Naive thymus-derived CD8-positive, alpha-beta T cell (primary cell): ENCODE measurements at regions not wholly inside any gene's neighbourhood (a gene's known extent, or its start where the extent isn't known, plus 50 kb on each side); places are given as distances from the start of the nearest gene placed in this dataset.
"Not testable (repeated sequence)": the region's sequence is repeated elsewhere in the genome, so short reads cannot be mapped to it uniquely, and the experiment has no call there.

ENCODE experiments used
- ATAC-seq, 2 donors: fragments of 150-1000 bp; cut with Tn5 transposase in 1 of 2; sonication (Bioruptor Pico), chemical (Tn5 transposase) in 1 of 2; 1 replicate in 1 of 2; 2 replicates in 1 of 2; pipeline ENCODE4 v1.10.0; 2021; ENCODE audit warnings: mild to moderate bottlenecking in 2 of 2, moderate library complexity in 2 of 2
- POLR2A ChIA-PET: fragments of 350-600 bp; sonication (Branson Sonifier 250); formaldehyde crosslinking; loops from one replicate; lab custom pipeline; 2021; ENCODE audit warnings: antibody characterized with exemption; lab: Charles Lee
- DNase-seq, 10 donors: peaks; one replicate each; pipeline versions ENCODE4 v3.0.0 to v3.0.0-alpha.2; 2020 to 2022
- H3K27ac Mint-ChIP-seq, 10 donors: one replicate each; pipeline ENCODE4 v1.8.0; 2020 to 2022; ENCODE audit warnings: mild to moderate bottlenecking in 10 of 10, mixed read lengths in 10 of 10, moderate library complexity in 4 of 10, inconsistent platforms in 1 of 10
- H3K27me3 Mint-ChIP-seq, 5 donors: one replicate each; pipeline ENCODE4 v1.8.0; 2021 to 2022; ENCODE audit warnings: mixed read lengths in 5 of 5
- H3K36me3 Mint-ChIP-seq, 3 donors: one replicate each; pipeline ENCODE4 v1.8.0; 2020 to 2022; ENCODE audit warnings: mixed read lengths in 3 of 3, mild to moderate bottlenecking in 2 of 3, inconsistent platforms in 1 of 3
- H3K4me1 Mint-ChIP-seq, 4 donors: one replicate each; pipeline ENCODE4 v1.8.0; 2021 to 2022; ENCODE audit warnings: mixed read lengths in 4 of 4
- H3K4me3 Mint-ChIP-seq, 10 donors: one replicate each; pipeline ENCODE4 v1.8.0; 2020 to 2022; ENCODE audit warnings: mild to moderate bottlenecking in 10 of 10, mixed read lengths in 10 of 10, moderate library complexity in 6 of 10, inconsistent platforms in 1 of 10
- H3K9me3 Mint-ChIP-seq, 9 donors: one replicate each; pipeline ENCODE4 v1.8.0; 2020 to 2022; ENCODE audit warnings: mixed read lengths in 9 of 9, mild to moderate bottlenecking in 3 of 9, inconsistent platforms in 1 of 9, moderate library complexity in 1 of 9

DNA sequence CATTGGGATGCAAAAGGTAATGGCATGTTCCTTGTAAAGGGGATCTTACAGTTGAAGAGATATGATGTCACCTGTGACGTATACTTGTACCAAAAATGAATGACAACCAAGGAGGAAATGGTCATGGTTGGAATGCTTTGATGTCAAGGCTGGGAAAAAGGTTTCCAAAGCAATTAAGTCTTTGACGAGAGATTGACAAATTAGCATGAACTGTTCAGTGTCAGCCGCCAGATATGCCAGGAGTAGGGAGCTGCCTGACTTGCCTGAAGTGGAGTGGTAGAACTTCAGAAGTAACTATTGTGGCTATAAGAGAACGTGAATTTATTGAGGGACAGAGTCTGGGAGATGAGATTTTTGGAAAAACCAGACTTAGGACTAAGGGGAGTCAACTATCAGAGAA, 88.1 kb downstream of the SEPTIN7 start:
- Mint-ChIP-seq H3K36me3 (peaks cover 13 to 67% (median 35%) of the 10 kb centered on the region in 3 donors), H3K4me3 (no peak overlapping the region), H3K27ac (peak overlapping the region in 4 of 10 donors; percentile 2 to 61 (median 21)), H3K27me3 (no peaks in the 10 kb centered on the region), H3K4me1 (peaks cover 15 to 25% (median 19%) of the 10 kb centered on the region in 4 donors), H3K9me3 (no peaks in the 10 kb centered on the region)
- POLR2A ChIA-PET: no interaction called here
- ATAC-seq (no peak), DNase-seq (no peak)

DNA sequence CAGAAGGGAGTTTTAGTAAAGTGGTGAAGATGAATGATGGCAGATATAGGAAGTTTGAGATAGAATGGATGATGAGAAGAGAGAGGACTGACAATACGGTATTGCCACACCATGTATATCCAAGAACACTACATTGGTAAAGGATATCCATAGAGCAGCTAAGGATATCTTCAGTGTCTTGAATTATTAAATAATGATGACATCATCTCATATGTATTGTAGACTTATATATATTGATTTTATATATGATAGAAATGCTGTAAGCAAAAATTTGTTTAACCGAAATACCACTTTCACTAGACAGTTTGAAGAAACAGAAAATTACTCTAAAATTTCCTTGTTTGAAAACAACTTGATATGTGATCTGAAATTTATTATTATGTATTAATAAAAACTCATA, 89.0 kb downstream of the SEPTIN7 start:
- ATAC-seq: no peak
- POLR2A ChIA-PET: interaction anchor here (1.8 kb wide), 1 partner anchor 161 kb away, joined by 4 read pairs; no protein-coding TSS in a partner anchor
- Mint-ChIP-seq H3K36me3 (peaks cover 13 to 64% (median 34%) of the 10 kb centered on the region in 3 donors), H3K4me3 (no peak overlapping the region), H3K4me1 (peaks cover 18 to 27% (median 19%) of the 10 kb centered on the region in 4 donors), H3K27ac (peak overlapping the region in 2 of 10 donors; percentile 29), H3K9me3 (no peaks in the 10 kb centered on the region), H3K27me3 (no peaks in the 10 kb centered on the region)
- DNase-seq: no peak

DNA sequence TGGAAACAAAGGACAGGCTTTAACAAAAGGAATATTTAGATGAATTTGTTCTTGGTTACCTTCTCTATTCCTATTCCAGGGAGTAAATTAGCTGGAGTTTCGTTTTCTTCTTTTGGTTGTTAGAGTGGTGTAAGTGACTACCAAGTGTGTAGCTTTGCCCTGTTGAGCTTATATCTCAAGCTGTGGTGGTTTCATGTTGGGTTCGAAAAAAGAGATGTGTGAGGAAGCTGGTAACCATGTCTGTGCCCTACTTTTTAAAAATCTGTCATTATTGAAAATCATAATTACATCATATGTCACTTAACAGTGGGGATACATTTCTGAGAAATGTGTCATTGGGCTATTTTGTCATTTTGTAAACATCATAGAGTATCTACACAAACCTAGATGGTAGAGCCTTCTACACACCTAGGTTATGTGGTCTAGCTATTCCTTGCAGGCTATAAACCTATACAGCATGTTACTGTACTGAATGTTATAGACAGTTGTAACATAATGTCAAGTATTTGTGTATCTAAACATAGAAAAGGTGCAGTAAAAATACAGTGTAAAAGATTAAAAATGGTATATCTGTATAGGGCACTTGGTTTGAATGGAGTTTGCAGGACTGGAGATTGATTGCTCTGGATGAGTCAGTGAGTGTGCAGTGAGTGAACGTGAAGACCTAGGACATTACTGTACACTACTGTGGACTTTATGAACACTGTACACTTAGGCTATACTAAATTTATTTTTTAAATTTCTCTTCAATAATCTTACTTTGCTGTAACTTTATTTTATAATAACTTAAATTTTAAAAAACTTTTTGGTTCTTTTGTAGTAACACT, 90.4 kb downstream of the SEPTIN7 start:
- DNase-seq: no peak
- Mint-ChIP-seq H3K36me3 (peaks cover 13 to 60% (median 30%) of the 10 kb centered on the region in 3 donors), H3K27ac (peak overlapping the region in 8 of 10 donors; percentile 7 to 70 (median 52)), H3K4me3 (no peak overlapping the region), H3K9me3 (no peaks in the 10 kb centered on the region), H3K4me1 (peaks cover 14 to 25% (median 19%) of the 10 kb centered on the region in 4 donors), H3K27me3 (no peaks in the 10 kb centered on the region)
- POLR2A ChIA-PET: interaction anchor here (1.8 to 2.6 kb wide), 2 partner anchors 90 to 162 kb away, joined by 4 to 7 read pairs; partner anchors contain the start of gene SEPTIN7
- no peak for ATAC-seq

DNA sequence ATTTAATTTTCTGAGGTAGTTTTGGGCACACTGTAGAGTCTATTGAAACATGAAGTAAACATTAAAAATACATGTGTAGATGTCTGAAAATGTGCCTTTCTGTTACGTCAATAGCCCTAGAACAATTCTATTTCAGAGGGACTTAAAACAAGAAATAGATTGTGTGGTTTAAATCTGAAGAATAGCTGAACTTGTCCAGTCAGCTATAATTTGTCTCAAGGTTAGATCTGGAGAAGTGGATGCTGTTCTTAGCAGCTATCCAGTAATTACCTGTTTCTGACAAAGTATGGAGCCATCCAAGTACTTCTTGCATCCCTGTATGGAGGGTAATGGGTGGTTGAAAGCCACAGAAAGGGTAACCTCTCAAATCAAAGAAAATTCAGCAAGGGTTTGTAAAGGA, 92.8 kb downstream of the SEPTIN7 start:
- Mint-ChIP-seq H3K4me3 (no peak overlapping the region), H3K9me3 (no peaks in the 10 kb centered on the region), H3K27me3 (no peaks in the 10 kb centered on the region), H3K27ac (peak overlapping the region in 5 of 10 donors; percentile 10 to 62 (median 44)), H3K36me3 (peaks cover 9 to 53% (median 26%) of the 10 kb centered on the region in 3 donors), H3K4me1 (peaks cover 14 to 27% (median 19%) of the 10 kb centered on the region in 4 donors)
- ATAC-seq: no peak
- DNase-seq: no peak
- POLR2A ChIA-PET: interaction anchor here (0.5 to 2.6 kb wide), 2 partner anchors 92 to 168 kb away, joined by 3 to 7 read pairs; partner anchors contain the start of gene SEPTIN7

DNA sequence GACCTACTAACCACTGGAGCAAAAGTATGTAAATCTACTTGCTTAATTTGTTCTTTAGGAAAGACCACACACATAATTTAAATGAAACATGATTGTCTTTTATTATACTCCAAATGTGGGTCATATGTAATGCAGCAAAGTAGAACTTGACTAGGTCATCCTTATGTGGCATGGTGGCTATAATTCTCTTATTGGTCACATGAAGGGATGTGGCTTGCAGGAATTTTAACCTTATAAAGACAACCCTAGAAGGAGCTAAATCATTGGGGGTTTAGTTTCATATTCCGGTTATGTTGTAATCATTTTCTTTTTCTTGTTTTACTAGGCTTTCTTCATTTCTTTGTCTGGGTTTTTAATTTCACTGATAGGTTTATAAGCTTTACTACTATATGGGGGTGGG, 93.9 kb downstream of the SEPTIN7 start:
- no peak for DNase-seq
- Mint-ChIP-seq H3K27ac (peak overlapping the region in 6 of 10 donors; percentile 6 to 79 (median 22)), H3K4me3 (no peak overlapping the region), H3K36me3 (peaks cover 5 to 50% (median 16%) of the 10 kb centered on the region in 3 donors), H3K27me3 (no peaks in the 10 kb centered on the region), H3K9me3 (no peaks in the 10 kb centered on the region), H3K4me1 (peaks cover 8 to 19% (median 14%) of the 10 kb centered on the region in 4 donors)
- POLR2A ChIA-PET: no interaction called here
- ATAC-seq: no peak

DNA sequence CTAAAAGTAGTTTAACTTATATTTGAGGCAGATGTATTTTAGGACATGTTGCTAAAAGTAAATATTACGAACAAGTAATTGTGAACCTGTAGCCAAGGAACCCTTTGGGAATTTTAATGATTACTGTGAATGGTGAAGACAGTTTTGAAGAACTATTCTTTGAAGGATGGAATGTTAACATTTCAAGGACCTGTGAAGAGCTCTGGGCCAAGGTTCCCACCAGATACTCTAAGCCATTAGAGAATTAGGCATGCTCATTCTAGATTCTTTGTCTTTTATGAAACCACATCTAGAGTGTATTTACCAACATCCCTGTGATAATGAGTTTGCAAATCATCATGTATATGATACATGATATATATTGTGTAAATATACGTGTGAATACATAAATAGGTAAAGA, 99.8 kb downstream of the SEPTIN7 start:
- Mint-ChIP-seq H3K4me1 (peaks cover 0 to 2% (median 0%) of the 10 kb centered on the region in 4 donors), H3K4me3 (no peak overlapping the region), H3K27ac (peak overlapping the region in 8 of 10 donors; percentile 1 to 55 (median 24)), H3K27me3 (no peaks in the 10 kb centered on the region), H3K36me3 (peaks cover 0 to 73% (median 4%) of the 10 kb centered on the region in 3 donors), H3K9me3 (no peaks in the 10 kb centered on the region)
- ATAC-seq (no peak), DNase-seq (no peak)
- POLR2A ChIA-PET: no interaction called here

DNA sequence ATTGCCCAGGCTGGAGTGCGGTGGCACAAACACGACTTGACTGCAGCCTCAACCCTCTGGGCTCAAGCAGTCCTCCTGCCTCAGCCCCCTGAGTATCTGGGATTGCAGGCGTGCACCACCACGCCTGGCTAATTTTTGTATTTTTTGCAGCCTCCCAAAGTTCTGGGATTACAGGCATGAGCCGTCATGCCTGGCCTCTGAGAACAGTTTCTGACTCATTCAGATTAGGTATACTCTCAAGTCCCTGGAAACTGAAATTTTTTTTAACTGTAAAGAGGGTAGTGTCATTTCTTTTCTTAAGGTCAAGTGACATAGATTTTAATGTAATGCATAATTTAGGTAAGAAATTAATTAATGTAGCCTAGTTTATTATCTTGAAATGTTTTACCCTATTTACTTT, 104.7 kb downstream of the SEPTIN7 start:
- Mint-ChIP-seq H3K36me3 (peaks cover 0 to 42% (median 4%) of the 10 kb centered on the region in 3 donors), H3K27ac (peak overlapping the region in 2 of 10 donors; percentile 13 to 47), H3K4me3 (no peak overlapping the region), H3K27me3 (no peaks in the 10 kb centered on the region), H3K9me3 (no peaks in the 10 kb centered on the region), H3K4me1 (peaks cover 2 to 18% (median 13%) of the 10 kb centered on the region in 4 donors)
- DNase-seq (no peak), ATAC-seq (no peak)
- POLR2A ChIA-PET: interaction anchor here (1.0 kb wide), 1 partner anchor 105 kb away, joined by 3 read pairs; the partner anchor contains the start of gene SEPTIN7

DNA sequence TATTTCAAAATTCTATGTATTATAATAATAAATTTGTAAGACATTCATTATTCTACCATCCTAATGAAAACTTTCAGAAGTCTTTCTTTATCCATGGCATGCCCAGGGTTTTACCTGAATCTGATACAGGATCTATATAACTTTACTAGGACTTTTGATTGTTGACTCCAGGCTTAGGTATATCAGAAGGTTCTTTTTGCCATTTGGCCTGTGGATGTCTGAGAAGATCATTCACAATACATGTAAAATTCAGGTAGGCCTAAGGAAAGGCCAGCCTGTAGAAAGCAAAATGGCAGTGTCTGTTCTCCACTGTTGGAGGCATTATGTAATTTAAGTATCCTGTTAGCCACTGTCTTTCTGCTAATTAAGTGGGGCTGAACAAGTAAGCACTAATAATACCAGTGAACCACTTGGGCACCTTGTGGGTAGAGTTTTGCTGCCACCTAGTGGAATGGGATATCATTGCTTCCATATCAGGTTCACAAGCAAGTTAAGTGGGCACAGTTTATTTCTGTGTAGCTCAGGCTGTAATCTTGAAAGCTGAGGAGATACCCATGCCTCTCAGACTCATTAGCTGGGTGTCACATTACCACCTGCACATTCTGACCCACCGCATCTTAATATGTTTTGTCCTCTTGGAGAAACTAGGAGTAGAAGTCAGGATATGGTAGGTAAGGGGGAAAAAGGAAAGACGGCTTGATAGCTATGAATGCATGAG, 105.5 kb downstream of the SEPTIN7 start:
- Mint-ChIP-seq H3K4me3 (no peak overlapping the region), H3K27ac (peak overlapping the region in 9 of 10 donors; percentile 13 to 78 (median 51)), H3K4me1 (peaks cover 2 to 18% (median 13%) of the 10 kb centered on the region in 4 donors), H3K9me3 (no peaks in the 10 kb centered on the region), H3K27me3 (no peaks in the 10 kb centered on the region), H3K36me3 (peaks cover 0 to 43% (median 4%) of the 10 kb centered on the region in 3 donors)
- POLR2A ChIA-PET: no interaction called here
- peak; percentile 80 to 89 for ATAC-seq
- DNase-seq: peak in 9 of 10 donors; percentile 47 to 81 (median 69)

DNA sequence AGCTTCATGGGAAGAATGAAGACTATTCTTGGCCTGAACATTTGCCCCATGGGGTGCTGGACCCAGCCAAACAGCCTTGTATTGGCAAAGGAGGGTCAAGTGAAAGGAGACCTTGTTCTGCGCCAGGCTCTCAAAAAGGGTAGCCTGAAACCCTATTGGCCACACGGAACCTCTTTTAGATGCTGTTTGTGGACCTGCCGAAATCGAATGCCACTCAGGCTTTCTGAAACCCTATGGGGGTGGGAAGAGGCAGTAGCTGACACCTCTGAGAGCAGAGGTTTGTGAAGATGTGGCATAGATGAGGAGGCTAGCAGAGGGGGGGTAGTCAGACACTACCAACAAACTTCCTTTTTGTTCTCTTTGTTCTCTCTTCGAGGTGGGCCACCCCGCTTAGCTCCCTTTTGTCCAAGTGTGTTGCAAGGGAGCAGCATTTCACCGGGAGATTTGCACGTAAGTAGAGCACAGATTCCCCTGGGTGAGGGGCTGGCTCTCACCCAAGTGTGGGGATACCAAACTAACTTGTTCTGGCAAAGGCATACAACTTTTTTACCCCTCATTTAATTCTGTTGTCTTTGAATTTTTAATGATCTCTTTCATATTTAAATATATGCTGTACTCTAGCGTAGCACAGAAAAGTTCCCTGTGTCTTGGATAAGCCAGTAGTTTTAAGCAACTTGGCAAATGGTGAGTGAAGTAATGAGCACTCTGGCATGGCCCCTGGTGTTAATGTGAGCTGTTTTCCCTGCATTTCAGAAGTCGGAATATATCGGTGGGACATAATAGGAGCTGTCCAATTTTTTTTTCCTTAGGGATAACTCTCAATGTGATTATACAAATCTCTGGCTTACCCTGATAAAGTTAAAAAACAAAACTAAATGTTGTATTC, 107.7 kb downstream of the SEPTIN7 start:
- peaks cover 2 to 18% (median 13%) of the 10 kb centered on the region in 4 donors for H3K4me1 Mint-ChIP-seq
- peak; percentile 40 to 52 for ATAC-seq
- H3K27ac Mint-ChIP-seq: peak overlapping the region in 9 of 10 donors; percentile 27 to 80 (median 59)
- peaks cover 0 to 4% (median 0%) of the 10 kb centered on the region in 9 donors for H3K9me3 Mint-ChIP-seq
- POLR2A ChIA-PET: no interaction called here
- DNase-seq: peak in 1 of 10 donors; percentile 3
- H3K36me3 Mint-ChIP-seq: peaks cover 6 to 37% (median 22%) of the 10 kb centered on the region in 3 donors
- H3K4me3 Mint-ChIP-seq: no peak overlapping the region
- H3K27me3 Mint-ChIP-seq: no peaks in the 10 kb centered on the region

DNA sequence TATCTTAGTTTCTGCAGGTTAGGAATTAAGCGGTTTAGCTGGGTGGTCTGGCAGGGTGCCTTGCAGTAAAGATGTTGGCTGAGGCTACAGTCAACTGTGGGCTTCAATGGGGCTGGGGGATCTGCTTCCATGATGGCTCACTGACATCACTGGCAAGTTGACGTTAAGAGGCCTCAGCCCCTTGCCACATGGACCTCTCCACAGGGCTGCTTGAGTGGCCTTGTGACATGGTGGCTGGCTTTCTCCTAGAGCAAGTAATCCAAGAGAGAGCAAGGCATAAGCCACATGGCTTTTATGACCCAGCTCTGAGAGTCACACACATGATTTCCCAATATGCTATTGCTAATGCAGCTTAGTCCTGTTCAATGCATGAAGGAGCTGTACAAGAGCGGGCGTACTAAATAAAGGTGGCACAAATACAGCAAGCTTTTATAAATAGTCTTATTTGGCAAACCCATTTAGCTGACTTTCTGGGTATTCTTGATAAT, 109.1 kb downstream of the SEPTIN7 start:
- H3K4me1 Mint-ChIP-seq: peaks cover 2 to 18% (median 13%) of the 10 kb centered on the region in 4 donors
- POLR2A ChIA-PET: interaction anchor here (1.0 kb wide), 1 partner anchor 183 kb away, joined by 3 read pairs; no protein-coding TSS in a partner anchor
- H3K27me3 Mint-ChIP-seq: no peaks in the 10 kb centered on the region
- peaks cover 0 to 4% (median 0%) of the 10 kb centered on the region in 9 donors for H3K9me3 Mint-ChIP-seq
- ATAC-seq (no peak), DNase-seq (no peak)
- peaks cover 6 to 25% (median 19%) of the 10 kb centered on the region in 3 donors for H3K36me3 Mint-ChIP-seq
- peak overlapping the region in 3 of 10 donors; percentile 20 to 64 (median 40) for H3K27ac Mint-ChIP-seq
- peak overlapping the region in 1 of 10 donors; percentile 38 for H3K4me3 Mint-ChIP-seq

DNA sequence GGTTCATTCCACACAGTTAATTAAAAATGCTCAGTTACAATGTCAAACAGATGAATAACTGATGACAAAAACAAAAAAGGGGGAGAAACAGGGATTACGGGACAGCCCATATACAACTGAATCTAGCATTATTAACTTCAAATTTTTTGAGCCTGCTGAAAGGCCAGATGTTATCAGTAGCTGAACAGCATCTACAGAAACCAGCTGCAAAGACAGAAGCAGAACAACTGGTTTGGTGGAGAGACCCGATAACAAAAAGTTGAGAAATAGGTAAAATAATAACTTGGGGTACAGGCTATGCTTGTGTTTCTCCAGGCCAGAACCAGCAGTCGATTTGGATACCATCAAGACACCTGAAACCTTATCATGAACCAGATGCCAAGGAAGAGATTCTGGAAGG, 109.8 kb downstream of the SEPTIN7 start:
- H3K27ac Mint-ChIP-seq: peak overlapping the region in 1 of 10 donors; percentile 2
- H3K9me3 Mint-ChIP-seq, H3K27me3 Mint-ChIP-seq, H3K4me3 Mint-ChIP-seq, ATAC-seq, DNase-seq: not testable (repeated sequence)
- H3K4me1 Mint-ChIP-seq: peaks cover 2 to 18% (median 13%) of the 10 kb centered on the region in 4 donors
- H3K36me3 Mint-ChIP-seq: peaks cover 6 to 19% (median 18%) of the 10 kb centered on the region in 3 donors
- POLR2A ChIA-PET: interaction anchor here (1.0 kb wide), 1 partner anchor 184 kb away, joined by 3 read pairs; no protein-coding TSS in a partner anchor
